HuH-7 (cell line): ENCODE measurements at regions not wholly inside any gene's neighbourhood (a gene's known extent, or its start where the extent isn't known, plus 50 kb on each side); places are given as distances from the start of the nearest gene placed in this dataset.

ENCODE experiments used
- DNase-seq: peaks from one replicate; pipeline ENCODE4 v3.0.0; 2011; ENCODE audit warnings: low spot score

DNA sequence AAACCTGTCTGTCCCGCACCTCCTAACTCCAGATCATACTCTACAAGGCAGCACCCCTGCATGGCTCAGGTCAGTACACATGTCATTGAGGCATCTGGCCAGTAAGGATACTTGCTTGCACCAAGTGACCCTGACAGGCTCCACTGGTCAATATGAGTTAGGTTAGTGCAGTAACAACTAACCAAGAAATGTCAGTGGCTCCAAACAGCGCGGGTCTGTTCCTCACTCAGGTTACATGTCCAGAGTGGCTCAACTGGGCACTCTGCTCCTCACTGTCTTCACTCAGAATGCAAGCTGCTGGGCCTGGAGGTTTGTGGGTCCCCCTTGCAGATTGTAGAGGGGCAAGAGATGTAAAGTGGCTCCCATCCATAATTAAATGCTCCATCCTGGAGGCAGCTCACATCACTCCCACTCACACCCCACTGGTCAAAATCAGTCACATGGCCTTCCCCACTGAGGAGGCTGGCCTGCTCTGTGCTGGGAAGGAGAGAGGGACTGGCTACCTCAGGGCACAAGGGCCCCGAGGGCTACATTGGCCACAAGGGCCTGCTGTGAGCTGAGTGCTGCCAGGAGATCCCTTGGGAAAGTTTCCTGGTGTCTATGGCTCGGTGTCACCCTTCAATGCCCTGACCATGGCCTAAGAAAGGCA lies 109.1 kb upstream of the GDF10 start:
- no peak for DNase-seq

DNA sequence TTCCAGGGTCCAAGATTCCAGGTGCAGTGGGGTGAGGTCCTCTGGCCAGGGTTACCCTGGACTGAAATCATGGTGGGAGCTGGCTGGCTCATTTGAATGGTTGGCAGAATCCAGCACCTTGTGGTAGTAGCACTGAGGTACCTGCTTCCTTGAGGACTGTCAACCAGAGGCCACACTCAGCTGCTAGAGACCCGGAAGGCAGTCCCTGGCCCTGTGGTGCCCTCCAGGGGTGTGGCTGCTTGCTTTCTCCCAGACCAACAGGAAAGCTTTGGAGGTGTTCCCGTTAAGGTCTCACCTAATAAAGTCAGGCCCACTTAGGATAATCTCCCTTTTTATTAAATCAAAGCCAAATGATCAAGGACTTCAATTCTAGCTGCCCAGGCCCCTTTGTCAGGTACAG lies 107.7 kb upstream of the GDF10 start:
- DNase-seq = no peak

DNA sequence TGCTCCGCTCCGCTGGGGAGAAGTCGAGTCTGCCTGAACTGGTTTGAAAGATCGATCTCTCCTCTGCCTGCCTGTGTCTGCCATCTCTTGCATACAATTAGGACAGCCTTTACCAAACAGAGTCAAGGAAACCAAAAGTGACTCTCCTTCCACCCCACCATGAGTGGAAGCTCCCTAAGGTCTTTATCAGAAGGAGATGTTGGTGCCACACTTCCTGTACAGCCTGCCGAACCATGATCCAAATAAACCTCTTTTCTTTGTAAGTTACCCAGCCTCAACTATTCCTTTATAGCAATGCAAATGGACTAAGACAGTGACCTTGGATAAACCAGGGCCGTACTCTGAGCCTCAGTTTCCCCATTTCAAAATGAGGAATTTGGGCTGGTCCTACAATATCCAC lies 106.3 kb upstream of the GDF10 start:
- DNase-seq = no peak

DNA sequence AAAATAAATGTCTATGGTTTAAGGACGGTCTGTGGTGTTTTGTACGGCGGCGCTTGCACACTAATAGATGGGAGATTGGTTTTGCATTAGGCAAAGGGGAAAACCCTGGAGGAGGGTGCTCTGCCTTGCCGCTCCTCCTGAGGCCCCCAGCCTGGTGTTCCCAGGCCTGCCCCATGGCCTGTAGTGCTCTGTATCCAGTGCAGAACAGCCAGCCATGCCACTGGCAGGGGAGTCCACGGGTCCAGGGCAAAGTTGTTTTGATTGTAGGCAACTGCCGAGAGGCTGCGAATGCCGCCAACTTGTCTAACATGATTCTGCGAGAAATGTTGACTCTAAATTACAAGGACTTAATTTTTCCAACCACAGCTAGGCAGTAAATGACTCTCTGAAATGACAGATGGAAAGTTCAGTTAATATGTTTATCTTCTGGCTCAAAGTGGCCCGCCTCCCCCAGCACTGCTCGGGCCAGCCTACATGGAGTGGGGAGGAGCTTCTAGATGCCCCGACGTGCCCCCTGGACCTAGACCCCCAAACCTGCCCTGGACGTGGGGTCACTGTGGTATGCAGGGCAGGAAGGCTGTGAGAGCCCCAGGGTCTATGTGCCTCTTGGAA lies 104.6 kb upstream of the GDF10 start:
- no peak for DNase-seq

DNA sequence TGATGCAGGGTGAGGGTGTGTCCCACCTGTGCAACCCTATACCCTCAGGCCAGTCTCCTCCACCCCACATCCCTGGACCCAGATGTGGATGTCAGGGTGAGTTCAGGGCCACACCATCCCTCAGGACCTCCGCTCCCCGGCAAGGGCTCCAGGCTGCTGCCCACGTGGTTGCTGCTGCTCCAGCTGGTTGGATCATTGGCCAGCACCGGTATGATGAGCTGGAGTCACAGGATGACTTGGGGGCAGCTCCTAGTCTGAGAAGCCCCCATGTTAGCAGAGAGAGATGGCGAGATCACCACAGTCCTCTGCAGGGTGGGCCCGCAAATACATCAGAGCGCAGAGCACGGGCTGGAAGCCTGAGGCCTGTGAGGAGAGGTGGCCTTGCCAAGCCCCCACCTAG lies 103.3 kb upstream of the GDF10 start:
- DNase-seq = no peak

DNA sequence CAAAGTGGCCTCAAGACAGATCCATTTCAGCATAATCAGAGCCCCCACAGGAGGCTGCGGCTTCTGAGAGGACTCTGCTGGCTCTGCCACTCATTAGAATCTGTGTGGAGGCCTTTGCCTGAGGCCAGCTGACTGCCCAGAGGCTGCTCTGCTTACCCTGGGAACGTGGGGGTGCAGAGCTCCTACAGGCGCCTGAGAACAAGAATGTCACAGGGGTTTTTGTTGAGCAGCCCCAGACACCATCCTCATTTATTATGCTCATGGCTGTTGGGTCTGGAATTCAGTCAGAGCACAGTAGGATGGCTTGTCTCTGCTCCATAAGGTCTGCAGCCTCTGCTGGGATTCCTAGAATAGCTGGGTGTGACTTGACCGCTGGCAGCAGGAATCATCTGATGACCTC lies 101.8 kb upstream of the GDF10 start:
- no peak for DNase-seq

DNA sequence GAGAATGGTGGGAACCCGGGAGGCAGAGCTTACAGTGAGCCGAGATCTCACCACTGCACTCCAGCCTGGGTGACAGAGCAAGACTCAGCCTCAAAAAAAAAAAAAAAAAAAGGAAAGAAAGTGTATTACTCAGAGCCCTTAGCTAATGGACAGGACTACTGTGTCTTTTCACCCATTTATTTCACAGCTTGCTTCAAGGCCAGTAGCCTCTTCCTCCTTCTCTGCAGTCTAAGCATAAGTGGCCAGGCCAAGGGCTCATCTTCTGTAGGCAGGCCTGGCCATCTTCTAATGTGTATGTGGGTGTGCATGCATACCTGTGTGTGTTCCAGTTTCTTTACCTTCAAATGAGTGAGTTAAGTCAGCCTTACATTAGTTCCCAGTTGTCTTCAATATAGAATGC lies 94.8 kb upstream of the GDF10 start:
- DNase-seq = no peak

DNA sequence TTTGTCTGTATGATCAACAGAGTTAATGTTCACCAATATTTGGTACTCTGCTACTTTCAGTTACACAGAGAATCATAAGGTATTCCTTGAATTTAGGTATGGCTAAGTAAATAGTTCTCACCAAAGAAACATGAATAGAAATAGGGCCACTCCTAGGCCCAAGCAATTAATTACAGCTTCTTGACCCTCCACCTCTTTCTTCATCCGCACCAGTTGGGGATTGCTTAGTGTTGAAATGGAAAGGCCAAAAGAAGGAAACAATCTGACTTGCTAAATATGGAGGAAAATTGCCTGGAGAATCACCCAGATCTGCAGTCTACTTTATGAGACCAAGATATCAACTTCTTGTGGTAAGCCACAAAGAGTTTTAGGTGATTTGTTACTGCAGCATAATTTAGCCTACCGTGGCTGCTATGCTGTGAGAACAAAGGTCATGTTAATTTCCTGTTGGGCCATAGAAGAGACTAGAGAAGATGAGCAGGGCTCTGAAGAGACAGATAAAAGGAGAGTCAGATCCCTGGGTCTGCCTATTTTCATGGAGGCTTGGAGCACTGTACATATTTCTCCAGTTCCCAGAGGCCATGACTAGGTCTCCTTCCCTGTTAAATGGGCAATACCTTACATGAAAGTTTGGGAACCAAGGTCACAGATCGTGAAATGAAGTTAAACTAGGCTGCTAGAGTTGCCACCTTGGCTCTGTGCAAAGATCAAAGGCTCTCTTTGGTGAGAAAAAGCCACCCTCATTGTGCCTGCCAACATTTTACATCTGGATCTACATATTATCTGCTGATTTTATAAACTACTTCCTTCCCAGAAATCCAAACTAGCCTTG lies 93.3 kb upstream of the GDF10 start:
- DNase-seq = no peak

DNA sequence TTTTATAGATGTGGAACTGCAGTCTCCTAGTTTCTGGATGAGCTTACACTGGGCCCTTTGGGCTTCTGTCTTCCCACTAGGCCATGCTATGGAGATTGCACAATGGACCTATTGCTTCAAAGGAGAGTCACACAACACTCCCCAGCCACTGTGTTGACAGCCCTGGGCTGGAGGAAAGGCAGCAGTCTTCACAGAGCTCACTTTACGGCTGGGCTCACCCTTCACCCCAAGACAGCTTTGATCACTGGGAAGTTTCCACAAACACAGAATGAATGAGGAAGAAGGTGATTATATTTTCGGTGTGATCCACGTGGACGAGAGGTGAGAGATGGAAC lies 92.7 kb upstream of the GDF10 start:
- DNase-seq = no peak

DNA sequence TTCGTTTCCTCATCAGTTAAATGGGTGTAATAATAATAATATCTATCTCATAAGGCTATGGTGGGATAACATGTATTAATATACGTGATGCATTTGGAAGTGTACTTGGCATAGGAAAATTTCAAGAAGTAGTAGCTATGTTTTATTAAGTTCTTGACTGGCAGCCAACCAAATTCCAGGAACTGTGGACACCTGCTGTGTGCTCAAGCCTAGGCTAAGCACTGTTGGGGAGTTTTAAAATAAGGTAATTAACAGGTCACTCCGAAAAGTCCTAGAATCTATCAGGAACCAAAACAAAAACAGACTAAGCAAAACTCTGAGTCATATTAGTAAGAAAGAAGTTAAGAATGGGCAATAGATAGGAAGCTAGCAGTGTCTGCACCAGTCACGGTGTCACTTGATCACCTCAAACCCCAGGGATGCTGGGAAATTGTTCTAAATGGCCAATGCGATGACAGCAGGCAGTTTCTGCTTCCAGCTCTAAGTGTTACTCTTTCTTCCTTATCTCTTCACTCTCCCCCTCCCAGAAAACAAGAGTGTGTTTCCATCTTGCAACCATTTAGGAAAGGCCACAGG lies 92.0 kb upstream of the GDF10 start:
- DNase-seq = no peak

DNA sequence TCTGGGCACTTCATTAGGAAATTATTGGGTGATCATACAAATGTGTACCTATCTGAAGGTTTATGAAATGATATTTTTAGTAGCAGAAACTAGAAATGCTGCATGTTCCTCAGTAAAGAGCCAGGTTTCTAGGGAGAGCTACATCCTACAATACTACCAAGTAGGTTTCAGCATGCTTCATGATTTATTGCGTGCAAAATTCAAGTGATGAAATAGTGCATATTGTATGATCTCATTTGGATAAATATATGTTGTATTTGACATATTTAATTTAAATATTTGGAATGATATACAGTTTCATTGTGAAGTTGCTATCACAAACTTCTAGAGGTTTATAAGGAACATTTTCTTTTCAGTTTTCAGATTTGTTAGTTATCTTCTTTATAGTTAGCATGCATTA lies 90.5 kb upstream of the GDF10 start:
- DNase-seq = no peak

DNA sequence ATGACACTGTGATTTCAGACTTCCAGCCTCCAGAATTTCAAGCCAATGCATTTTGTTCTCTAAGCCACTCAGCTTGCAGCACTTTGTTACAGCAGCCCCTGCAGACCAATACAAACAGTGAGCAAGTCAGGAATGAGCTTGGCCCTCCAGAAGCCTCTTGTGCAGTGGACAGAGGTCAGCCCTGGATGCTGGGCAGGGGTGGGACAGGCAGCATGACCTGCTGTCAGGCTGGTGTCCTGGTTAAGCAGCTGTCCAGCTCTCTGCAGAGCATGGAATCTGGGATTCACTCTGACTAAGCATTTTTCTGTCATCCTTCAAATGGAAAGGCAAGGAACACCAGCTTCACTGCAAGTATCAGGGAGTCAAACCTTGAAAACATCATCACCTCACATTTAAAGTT lies 85.5 kb upstream of the GDF10 start:
- DNase-seq = no peak

DNA sequence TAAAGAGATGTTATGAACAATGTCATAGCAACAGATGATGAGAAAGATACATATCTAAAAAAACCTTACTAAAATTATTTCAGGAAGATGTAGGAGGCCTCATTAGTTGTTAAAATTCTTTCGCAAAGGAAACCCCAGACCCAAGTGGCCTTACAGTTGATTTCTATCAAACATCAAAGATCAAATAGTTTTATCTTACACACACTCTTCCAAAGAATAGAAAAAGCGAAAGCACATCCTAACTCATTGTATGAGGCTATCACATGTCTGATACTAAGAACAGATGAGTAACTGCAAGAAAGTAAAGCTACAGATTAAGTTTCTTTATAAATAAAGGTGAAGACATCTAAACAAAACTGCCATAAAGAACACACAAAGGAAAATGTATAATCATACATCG lies 82.9 kb upstream of the GDF10 start:
- no peak for DNase-seq

DNA sequence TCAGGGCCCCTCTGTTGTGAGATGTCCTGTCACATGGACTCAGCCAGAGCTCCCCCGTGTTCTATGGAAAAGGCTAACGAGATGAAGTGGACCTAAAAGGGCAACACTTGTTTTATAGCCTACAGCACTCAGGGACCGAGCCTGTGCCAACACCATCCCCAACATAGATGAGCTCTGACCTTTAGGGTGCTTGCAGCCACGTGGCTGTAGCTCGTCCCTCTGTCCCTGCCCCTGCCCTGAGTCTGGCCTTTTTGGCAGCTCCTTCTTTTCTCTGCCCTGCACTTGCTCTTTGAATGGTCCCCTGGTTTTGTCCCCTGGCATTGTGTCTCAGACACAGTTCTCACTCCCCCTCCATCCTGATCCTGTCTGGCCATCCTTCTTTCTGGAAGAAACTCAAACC lies 81.2 kb upstream of the GDF10 start:
- DNase-seq = no peak

DNA sequence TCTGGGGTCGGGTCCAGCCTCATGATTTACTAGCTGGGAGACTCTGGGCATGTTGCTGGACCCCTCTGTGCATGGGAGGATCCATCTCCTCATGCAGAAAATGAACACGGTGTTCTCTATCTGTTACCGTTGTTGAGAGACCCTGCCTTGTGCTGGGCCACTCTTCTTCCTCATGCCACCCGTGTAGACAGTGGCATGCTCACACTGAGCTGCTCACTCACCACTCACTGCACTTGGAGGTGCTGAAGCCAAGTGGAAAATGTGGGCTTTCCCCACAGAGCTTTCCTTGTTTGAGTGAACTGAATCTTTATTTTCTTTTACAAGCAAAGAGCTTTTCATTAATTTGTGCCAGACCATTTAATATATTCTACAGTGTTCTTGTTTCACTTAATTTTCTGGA lies 77.5 kb upstream of the GDF10 start:
- DNase-seq = no peak

DNA sequence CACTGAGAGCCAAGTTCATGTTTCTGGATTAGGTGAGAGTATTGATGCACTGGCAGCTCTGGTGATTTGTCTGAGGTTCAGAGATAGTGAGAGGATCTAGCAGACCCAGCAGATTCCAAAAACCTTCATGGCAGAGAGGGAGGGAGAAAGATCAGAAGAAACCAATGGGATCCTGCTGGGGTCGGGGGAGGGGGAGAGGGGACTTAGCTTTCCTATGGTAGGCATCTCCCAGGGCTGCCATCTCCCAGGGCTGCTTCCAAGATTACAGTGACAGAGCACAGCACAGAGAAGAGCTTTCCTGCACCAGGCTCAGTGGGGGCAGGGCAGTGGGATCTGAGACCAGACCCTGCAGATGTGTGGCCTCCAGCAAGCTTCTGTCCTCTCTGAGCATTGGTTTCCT lies 76.8 kb upstream of the GDF10 start:
- DNase-seq = no peak

DNA sequence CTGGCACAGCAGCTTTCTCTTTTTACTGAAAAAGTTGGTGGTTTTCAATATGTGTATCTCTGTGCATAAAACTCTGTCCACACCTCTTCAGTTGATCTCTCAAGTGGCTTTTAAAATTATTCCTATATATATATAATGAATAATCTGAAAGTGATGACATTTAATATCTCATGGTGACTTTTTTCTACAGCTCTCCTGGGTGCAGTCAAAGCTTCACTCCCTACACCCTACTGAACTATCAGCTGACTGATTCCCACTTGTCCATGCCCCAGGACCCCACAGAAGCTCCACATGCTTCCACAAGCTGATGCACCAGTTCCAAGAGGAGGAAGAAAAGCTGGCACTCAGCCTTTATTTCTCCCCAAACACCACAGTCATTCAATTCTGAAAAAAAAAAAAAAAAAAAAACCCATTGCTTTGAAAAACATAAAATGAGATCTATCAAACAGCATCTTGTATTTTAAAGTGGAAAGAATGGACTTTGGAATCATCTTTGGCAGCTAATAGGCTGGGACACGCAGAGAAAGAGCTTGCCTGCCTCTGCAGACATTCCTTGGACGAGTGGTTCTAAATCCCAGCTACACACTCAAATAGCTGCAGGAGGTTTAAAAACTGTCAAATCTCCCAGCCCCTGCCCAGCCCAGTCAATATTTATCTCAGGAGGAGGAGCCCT lies 75.3 kb upstream of the GDF10 start:
- DNase-seq = no peak

DNA sequence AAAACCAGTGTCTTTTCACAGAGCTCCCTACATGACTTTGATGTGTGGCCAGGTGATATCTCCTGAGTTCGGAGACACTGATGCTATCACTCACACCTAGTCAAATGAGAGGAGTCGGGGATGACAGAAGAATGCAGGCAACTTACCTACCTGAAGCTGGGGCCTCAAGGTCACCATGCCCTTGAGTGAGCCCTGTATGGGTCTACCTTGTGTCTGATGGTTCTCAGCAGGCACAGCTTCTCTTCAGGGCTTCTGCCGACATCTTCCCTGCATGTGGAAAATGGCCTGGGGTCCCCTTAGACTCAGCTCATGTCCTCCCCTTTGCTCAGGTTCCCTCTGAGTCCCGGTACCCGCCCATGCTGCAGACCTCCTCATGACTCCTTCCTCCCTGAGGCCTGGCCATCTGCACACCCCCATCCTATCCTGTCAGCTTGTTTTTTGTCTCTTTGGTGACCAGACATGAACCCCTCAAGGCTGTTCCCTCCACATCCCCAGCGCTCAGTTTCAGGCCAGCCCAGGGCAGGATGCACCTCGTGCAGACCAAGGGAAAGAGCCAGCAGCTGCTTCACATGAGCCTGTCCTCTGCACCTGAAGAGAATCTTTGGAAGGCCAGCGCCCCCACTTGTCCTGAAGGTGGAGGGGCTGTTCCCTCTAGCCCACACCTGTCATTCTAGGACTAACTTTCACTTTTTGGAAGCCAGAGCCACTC lies 74.6 kb upstream of the GDF10 start:
- DNase-seq = no peak

DNA sequence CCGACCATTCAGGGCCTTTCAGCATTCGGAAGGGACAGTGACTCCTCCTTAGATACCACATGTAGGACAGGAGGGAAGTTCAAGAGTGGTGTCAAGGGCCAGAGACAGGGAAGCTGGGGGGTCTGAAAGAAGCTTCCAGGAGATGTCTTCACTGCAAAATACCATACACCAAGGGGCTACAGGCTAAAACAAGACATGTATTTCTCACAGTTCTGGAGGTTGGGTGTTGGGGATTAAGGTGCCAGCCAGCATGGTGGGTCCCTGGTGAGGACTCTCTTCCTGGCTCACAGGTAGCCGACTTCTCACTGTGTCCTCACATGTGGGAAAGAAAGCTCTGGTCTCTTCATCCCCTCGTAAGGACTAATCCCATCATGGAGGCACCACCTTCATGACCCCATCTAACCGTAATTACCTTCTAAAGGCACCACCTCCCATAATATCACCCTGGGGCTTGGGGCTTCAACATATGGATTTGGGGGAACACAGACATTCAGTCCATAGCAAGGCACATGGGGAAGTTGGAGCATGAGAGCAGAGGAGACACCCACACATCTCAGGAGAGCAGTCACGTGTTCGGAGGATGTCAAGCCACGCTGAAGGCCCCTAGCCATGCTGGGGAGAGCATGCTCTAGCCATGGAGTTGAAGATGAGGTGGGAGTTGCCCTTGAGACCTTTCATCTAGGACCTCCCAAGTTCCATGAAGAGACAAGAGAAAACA lies 73.9 kb upstream of the GDF10 start:
- DNase-seq = no peak

DNA sequence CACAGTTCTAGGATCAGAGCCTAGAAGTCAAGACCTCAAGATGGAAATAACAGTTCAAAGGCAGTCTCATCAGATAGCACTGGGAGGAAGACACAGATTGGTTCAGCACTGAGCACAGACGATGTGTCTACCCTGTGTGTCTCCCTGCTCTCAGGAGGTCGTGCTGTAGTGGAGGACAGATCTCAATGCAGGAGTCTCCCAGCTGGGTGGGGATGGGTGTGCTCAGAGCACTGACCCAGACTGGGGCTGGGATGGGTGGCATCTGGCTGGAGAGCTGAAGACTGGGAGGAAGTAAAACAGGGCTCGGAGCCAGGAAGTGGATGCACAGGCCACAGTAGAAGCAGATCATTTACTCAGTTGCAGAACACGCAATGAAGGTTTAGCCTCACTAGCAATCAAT lies 69.5 kb upstream of the GDF10 start:
- DNase-seq = no peak

DNA sequence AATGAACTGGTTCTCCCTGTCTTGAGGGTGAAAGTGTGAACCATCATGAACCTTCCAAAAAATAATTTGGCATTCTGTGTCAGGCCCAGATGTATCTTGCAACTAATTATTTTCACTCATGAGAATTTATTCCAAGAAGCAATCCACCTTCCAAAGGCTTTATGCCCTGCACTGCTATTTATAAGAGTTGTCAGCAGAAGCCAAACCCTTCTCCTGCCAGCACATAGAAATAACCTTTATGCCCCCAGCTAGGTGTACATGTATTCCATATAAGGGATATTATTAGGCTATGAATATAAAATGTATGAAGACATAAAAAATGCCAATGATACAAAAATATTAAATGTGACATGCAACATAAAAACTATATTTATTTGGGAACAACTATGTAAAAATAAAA lies 69.0 kb upstream of the GDF10 start:
- no peak for DNase-seq

DNA sequence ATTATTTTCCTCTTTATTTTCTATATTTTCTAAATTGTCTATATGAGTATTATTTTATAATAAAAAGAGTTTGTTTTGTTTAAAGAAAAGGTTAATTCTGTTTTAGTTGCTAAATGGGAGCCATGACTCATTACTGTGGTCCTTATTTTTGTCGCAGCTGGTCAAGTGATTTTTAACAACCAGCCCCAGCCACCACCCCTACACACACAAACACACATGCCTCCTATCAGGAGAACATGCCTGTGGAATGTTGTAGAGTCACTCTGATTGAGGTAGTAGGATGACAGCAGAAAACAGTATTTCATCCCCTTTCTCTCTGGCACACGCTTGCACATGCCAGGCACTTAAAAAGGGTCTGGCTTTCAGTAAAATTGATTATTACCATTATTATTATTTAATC lies 68.6 kb upstream of the GDF10 start:
- DNase-seq = no peak
